ENCODE measurements at regions not wholly inside any gene's neighbourhood (a gene's known extent, or its start where the extent isn't known, plus 50 kb on each side); places are given as distances from the start of the nearest gene placed in this dataset.

DNA sequence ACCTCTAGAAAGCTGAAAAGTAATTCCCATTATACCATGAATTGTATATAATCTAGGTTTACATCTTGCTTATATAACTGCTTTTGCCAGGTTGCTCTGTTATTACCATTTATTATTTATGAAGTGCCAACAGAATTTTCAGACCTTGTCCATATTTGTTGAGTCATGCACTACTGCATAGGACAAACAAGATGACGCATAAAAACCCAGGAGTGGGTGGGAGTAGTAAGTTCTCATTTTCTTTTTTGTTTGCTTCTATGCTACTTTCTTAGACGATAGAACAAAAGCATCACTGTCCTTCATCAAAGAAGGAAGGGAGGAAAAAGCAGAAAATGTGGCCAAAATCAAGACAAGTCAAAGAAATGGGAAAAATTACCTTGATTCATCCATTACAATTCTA is 119.0 kb upstream of the RASSF8 start:
- TF ChIP-seq, protein P1, sequence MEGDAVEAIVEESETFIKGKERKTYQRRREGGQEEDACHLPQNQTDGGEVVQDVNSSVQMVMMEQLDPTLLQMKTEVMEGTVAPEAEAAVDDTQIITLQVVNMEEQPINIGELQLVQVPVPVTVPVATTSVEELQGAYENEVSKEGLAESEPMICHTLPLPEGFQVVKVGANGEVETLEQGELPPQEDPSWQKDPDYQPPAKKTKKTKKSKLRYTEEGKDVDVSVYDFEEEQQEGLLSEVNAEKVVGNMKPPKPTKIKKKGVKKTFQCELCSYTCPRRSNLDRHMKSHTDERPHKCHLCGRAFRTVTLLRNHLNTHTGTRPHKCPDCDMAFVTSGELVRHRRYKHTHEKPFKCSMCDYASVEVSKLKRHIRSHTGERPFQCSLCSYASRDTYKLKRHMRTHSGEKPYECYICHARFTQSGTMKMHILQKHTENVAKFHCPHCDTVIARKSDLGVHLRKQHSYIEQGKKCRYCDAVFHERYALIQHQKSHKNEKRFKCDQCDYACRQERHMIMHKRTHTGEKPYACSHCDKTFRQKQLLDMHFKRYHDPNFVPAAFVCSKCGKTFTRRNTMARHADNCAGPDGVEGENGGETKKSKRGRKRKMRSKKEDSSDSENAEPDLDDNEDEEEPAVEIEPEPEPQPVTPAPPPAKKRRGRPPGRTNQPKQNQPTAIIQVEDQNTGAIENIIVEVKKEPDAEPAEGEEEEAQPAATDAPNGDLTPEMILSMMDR (conservative IDR thresholded peaks at IDR 0.05; ENCODE audit: low read length) = no peak
- TF ChIP-seq EZH2phosphoT487 (IDR thresholded peaks at IDR 0.05; ENCODE audit: borderline replicate concordance, low read depth, low read length) = no peak
